GM21515 (cell line): ENCODE measurements at regions not wholly inside any gene's neighbourhood (a gene's known extent, or its start where the extent isn't known, plus 50 kb on each side); places are given as distances from the start of the nearest gene placed in this dataset.

ENCODE experiments used
- ATAC-seq: cut with Tn5 transposase; IDR thresholded peaks from one replicate; pipeline ENCODE4 v1.9.1; 2021; ENCODE audit not compliant: unreplicated experiment

GRCh38 chrX:150163956-150164726 lies 199.0 kb upstream of the MAMLD1 start:
- no peak for ATAC-seq

GRCh38 chrX:150164971-150165600 lies 198.0 kb upstream of the MAMLD1 start:
- ATAC-seq, result no peak

DNA sequence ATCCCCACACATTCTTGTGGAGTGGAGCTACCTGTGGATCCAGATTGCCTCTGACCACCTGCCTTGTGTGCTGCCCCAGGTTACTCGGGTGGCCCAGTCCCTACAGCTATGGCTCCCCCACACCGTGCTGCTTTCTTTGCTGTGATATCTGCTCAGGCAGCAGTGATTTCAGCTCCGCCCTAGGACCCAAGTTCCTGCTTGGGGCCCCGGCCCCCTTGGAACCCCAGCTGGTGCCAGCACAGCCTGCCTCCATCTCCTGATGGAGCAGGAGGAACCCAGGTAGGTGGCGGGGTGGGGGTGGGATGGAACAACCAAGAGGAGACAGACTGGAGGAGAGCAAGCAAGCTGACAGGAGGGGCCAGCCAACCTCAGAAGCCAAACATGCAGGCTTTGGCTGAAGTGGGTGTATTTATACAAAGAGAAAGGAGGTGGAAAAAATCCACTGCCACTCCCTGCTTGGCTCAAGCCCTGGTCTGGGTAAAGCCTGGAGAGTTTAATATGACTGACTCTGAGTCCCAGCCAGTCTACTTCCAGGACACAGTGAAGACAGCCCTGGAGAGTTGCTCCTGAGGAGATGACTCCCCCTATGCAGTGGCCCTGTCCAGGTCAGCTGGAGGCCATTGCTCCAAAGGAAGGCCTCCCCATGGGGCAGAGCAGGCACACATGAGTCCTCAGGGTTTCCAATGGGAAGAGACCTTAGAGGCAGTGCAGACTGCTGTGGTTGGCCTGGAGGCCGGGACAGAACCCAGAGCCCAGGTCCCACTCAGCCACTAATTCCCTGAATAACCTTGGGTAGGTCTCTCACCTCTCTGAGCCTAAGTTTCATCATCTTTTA lies 197.1 kb upstream of the MAMLD1 start:
- no peak for ATAC-seq

DNA sequence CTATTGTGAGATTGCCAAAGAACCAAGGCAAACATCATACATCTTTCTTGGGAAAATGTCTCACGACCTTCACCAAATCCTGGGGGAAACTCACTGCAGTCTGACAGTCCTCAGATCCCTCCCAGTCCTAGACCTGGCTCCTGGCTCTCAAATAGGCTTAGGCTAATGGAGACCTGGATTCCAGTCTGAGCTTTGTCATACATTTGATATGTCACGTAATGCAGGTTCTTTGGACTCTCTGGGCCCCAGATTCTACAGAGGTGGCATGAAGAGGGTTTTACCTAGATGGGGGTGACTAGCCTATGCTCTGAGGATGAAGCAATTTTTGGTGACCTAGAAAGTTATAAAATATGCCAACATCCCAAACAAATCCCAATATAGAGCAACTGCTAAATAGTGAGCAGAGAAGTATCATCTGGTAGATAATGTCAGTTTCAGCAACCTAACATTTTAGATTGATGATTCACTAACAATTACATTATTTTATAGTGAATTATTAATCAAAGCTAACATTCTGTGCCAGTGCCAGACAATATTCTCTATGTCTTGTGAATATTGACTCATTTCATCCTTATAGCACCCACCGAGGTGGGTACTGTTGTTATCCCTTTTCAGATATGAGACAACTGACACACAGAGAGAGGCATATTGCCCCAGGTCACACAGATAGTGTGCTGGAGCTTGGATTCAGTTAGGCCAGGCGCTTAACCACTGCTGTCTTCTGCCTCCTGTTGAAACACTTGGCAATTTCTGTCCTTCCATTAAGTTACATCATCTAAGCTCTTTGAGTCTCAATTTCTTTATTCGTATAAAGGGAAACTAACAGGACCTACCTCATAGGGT lies 195.4 kb upstream of the MAMLD1 start:
- no peak for ATAC-seq

DNA sequence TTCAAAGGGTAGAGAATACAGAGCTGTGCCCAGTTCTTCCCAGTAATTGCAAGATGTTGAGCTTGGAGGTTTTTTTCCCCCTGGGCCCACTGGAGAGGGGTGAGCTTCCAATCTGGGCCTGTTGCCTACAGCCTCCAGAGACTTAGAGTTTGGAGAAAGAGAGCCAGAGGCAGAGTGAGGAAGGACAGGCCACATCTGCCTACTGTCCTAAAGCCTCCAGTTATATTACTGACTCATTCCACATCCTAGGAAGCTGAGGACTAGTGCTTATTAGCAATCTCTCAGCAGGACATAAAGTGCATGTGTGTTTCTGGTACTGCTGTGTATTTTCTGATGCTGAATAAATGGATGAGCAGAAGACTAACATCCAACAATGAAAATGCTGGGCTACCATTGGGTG lies 181.0 kb upstream of the MAMLD1 start:
- ATAC-seq, result no peak

- ATAC-seq, result no peak
Observed at GRCh38 chrX:150184491-150184890, 178.6 kb upstream of the MAMLD1 start.

- ATAC-seq, result no peak
Observed at GRCh38 chrX:150185766-150186165, 177.4 kb upstream of the MAMLD1 start.

DNA sequence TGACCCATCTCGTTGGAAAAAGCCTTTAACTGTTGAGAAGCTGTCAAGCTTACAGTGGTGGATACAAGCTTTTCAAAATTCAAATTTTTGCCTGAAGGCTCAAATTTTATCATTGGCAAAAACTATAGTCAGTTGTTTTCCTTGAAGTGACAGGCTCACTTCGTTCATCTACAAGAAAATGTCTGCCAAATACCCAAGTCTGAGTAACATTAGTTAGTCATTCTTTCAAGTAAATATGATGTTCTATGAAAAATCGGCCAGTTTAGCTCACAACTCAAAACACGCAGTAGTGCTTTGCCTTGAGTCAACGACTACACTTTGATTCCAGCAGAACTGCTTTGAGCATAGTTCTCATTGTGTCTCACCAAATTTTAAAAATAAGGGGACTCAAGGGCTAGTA lies 170.3 kb upstream of the MAMLD1 start:
- no peak for ATAC-seq

GRCh38 chrX:150196285-150196684 lies 166.8 kb upstream of the MAMLD1 start:
- ATAC-seq, result no peak

DNA sequence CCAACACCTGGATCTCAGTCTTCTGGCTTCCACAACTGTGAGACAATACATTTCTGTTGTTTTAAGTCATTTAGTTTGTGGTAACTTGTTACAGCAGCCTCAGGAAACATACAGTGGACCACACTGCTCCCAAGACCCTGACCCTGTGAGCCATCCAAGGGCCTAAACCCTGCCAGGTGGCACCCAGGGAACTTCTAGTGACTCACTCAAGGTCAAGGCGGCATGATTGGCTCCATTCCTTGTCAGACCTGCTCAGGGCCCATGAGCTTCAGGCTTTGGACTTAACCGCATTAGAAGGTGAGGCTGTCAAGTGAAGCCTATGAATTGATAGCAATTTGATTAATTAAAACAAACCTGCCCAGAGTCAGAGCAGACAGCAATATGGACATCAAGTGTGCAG lies 165.7 kb upstream of the MAMLD1 start:
- ATAC-seq, result no peak

DNA sequence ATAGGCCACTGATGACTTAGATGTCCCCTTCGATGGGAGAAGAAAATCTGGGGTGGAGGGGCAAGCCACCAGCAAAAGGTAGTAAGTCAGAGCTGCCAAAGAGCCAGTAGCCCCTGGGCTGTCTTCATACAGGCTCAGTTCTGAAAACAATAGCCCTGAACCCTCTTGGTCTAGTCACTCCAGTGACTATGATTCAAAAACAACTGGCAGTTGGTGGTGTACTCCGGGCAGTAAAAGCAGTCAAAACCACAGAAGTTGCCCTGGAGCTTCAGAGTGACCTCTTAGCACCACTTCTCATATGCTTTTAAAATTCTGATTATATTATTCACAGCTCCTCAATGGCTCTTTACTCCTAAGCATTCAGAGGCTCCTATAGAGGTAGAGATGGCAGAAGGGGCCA lies 164.3 kb upstream of the MAMLD1 start:
- no peak for ATAC-seq

DNA sequence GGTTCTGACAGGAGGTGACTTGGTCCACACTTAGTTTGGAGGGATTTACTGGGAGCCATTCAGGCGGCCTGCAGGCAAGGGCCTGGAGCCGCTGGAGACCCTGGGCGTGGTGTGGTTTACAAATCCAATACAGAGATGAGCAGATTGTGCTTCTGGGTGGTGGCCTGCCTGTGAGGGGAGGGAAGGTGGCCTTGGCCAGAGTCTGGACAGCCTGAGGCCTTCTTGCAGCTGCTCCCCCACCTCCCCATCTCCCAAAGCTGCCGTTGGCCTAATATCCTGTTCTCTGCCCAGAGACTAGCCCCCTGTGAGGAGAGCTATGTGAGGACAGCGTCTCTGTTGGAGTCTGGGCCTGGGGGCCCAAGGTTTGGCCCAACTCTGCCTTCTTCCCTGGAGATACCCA lies 163.9 kb upstream of the MAMLD1 start:
- no peak for ATAC-seq

- ATAC-seq, result no peak
Observed at GRCh38 chrX:150199803-150200202, 163.3 kb upstream of the MAMLD1 start.

DNA sequence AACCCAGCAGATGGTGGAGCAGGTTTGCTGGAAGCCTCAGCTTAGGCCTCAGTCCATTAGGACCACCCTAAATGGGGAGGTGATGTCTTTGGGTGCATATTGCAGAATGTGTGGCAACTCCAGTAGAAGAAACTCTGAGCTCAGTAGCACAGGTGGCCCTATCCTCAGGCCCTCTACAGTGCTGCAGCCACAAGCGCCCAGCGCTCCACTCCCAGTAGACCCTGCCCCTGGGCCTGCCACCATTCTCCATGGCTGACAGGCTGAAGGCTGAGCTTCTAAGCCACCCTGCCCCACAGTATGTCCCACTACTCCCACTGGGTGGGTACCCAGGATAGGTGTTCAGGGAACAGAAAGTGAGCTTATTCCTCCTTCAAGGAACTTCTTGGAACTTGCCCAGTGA lies 162.8 kb upstream of the MAMLD1 start:
- no peak for ATAC-seq

DNA sequence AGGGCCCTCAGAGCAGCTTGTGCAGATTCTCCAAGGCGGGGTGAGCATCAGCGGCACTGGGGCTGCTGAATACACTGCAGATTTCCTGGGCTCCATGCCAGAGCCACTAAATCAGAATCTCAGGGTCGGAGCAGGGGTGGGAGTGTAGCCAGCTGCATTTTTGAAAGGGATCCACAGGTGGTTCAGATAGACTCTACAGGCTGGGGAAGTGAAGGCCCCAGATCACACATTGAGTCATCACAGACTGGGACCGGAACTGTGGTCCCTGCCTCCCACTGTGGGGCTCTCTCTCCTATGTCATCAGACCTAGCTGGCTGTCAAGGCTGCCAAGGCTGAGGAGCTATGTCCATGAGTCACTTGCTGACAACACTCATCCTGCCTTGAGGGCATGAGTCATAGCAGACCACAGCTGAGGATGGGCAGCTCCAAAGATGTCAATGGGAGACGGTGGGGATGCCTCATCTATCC lies 162.3 kb upstream of the MAMLD1 start:
- ATAC-seq, result peak; percentile 99

- no peak for ATAC-seq
Observed at GRCh38 chrX:150201391-150201790, 161.7 kb upstream of the MAMLD1 start.

DNA sequence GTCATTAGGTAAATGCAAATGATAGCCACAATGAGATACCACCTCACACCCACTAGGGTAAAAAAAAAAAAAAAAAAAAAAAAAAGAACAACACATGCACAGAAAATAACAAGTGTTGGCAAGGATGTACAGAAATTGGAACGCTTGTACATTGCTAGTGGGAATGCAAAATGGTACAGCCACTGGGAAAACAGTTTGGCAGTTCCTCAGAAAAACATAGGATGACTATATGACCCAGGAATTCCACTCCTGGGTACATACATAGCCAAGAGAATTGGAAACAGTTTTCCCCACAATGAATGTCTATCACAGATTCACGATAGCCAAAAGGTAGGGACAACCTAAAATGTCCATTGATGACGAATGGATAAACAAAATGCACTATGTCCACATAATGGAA lies 161.3 kb upstream of the MAMLD1 start:
- no peak for ATAC-seq

DNA sequence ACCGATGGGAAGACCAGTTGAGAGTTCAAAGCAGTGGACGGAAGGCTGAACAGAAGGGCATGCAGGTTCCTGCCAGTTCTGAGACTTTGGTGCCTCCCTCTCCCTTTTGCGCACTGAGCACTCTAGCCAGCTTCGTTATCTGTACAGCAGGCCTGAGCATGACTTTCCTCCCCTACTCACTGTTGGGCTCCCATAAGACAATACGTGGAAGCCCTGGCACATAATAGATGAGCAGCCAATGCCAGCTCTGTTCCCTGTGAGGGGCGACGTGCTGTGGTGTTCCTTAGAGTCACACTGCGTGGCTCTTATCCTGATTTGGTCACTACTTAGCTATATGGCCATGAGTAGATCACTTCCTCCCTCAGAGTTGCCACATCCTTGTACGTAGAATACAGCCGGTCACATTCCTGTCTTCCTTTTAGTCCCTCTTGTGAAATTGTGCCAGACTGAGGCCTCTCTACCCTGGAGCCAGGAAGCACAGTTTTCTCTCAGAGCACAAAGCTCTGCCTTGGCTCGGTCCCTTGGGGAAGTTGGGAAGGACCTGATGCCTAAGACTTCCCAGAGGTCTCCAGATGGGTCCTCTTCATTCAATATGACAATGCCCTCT lies 160.4 kb upstream of the MAMLD1 start:
- ATAC-seq, result no peak

DNA sequence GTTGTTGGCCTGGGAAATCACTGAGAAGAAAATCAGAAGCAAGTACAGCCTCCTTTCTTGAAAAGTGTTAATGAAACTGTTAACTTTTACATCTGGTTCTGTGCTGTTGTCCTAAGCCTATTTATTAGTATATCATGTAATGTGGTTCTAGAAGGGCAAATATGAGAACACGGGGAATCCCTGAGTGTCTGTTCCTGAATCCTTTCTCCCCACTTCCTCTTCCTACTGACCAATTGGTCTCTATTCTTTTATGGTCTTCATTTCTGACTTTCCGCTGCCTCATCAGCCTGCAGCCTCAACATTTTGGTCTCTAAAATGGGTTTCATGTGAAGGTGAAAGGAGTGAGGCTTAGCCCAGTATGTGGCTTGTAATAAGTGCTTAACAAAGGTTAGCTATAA lies 159.9 kb upstream of the MAMLD1 start:
- no peak for ATAC-seq

GRCh38 chrX:150205011-150205410 lies 158.1 kb upstream of the MAMLD1 start:
- ATAC-seq, result no peak

- ATAC-seq, result no peak
Observed at GRCh38 chrX:150207733-150208132, 155.4 kb upstream of the MAMLD1 start.
